ENCODE measurements at regions not wholly inside any gene's neighbourhood (a gene's known extent, or its start where the extent isn't known, plus 50 kb on each side); places are given as distances from the start of the nearest gene placed in this dataset.

DNA sequence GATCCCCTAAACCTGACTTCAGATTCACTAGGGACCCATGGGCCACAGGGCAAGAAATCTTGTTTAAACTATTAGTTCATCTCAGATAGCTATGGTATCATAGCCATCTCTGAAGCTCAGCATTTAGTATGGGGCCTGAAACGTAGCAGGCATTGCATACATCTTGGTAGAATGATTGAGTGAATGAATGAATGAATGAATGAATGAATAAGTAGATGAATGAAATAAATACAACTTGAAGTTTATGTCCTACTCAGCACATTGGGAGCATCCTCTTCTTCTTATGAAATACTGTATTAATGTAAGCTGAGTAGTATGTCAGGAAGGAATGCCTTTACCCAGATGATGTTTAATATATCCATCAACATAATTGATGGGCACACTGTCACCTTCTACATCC lies 175.4 kb upstream of the EEA1 start:
- H3K27me3 ChIP-seq (ENCODE audit: control insufficient read depth, insufficient read depth, low read length) = no peaks in the 10 kb centered on the region
- H3K9me3 ChIP-seq (ENCODE audit: control insufficient read depth, insufficient read depth, low read depth, low read length) = no peaks in the 10 kb centered on the region
- peaks cover 5% of the 10 kb centered on the region for H3K4me1 ChIP-seq (ENCODE audit: control insufficient read depth, extremely low read depth, insufficient read depth, low read length)
- no peak overlapping the region for H2AFZ ChIP-seq (ENCODE audit: low read length)
- no peaks in the 10 kb centered on the region for H4K20me1 ChIP-seq (ENCODE audit: control insufficient read depth, extremely low read depth, insufficient read depth, low read length)
- no peak overlapping the region for H3K4me2 ChIP-seq (ENCODE audit: extremely low read depth, insufficient read depth, low read length)
- no peak for TF ChIP-seq CTCF (conservative IDR thresholded peaks at IDR 0.05 in 1 of 2, IDR thresholded peaks at IDR 0.05 in 1 of 2; ENCODE audit: low read depth in 1 of 2, low read length in 2 of 2)
- TF ChIP-seq EZH2 (IDR thresholded peaks at IDR 0.05; ENCODE audit: low read length, missing control alignments) = no peak
- H3K79me2 ChIP-seq (ENCODE audit: control insufficient read depth, insufficient read depth, low read length) = no peaks in the 10 kb centered on the region
- DNase-seq (ENCODE audit: low read depth in 2 of 2) = no peak
- H3K27ac ChIP-seq (ENCODE audit: insufficient read depth, low read length) = no peak overlapping the region
- H3K4me3 ChIP-seq (replicated peaks in 1 of 4; ENCODE audit: control extremely low read depth in 1 of 4, insufficient read depth in 1 of 4, low read depth in 3 of 4, low read length in 4 of 4) = no peak overlapping the region
- no peak overlapping the region for H3K9ac ChIP-seq (ENCODE audit: insufficient read depth, low read length)
- no peaks in the 10 kb centered on the region for H3K36me3 ChIP-seq (ENCODE audit: control insufficient read depth, insufficient read depth, low read length)

GRCh38 chr12:93106910-93107309 lies 177.8 kb upstream of the EEA1 start:
- Histone ChIP-seq H3K4me1 (ENCODE audit: control insufficient read depth, extremely low read depth, insufficient read depth, low read length) (peaks cover 5% of the 10 kb centered on the region), H3K9ac (ENCODE audit: insufficient read depth, low read length) (no peak overlapping the region), H3K27me3 (ENCODE audit: control insufficient read depth, insufficient read depth, low read length) (no peaks in the 10 kb centered on the region), H3K27ac (ENCODE audit: insufficient read depth, low read length) (no peak overlapping the region), H4K20me1 (ENCODE audit: control insufficient read depth, extremely low read depth, insufficient read depth, low read length) (no peaks in the 10 kb centered on the region), H3K36me3 (ENCODE audit: control insufficient read depth, insufficient read depth, low read length) (no peaks in the 10 kb centered on the region), H3K4me3 (replicated peaks in 1 of 4; ENCODE audit: control extremely low read depth in 1 of 4, insufficient read depth in 1 of 4, low read depth in 3 of 4, low read length in 4 of 4) (no peak overlapping the region), H3K9me3 (ENCODE audit: control insufficient read depth, insufficient read depth, low read depth, low read length) (no peaks in the 10 kb centered on the region), H3K79me2 (ENCODE audit: control insufficient read depth, insufficient read depth, low read length) (no peaks in the 10 kb centered on the region), H3K4me2 (ENCODE audit: extremely low read depth, insufficient read depth, low read length) (no peak overlapping the region), H2AFZ (ENCODE audit: low read length) (no peak overlapping the region)
- DNase-seq (ENCODE audit: low read depth in 2 of 2) = no peak
- TF ChIP-seq EZH2 (IDR thresholded peaks at IDR 0.05; ENCODE audit: low read length, missing control alignments) = no peak
- no peak for TF ChIP-seq CTCF (conservative IDR thresholded peaks at IDR 0.05 in 1 of 2, IDR thresholded peaks at IDR 0.05 in 1 of 2; ENCODE audit: low read depth in 1 of 2, low read length in 2 of 2)

- Histone ChIP-seq H3K9ac (ENCODE audit: insufficient read depth, low read length) (no peak overlapping the region), H3K4me3 (replicated peaks in 1 of 4; ENCODE audit: control extremely low read depth in 1 of 4, insufficient read depth in 1 of 4, low read depth in 3 of 4, low read length in 4 of 4) (no peak overlapping the region), H3K9me3 (ENCODE audit: control insufficient read depth, insufficient read depth, low read depth, low read length) (no peaks in the 10 kb centered on the region), H4K20me1 (ENCODE audit: control insufficient read depth, extremely low read depth, insufficient read depth, low read length) (no peaks in the 10 kb centered on the region), H3K4me1 (ENCODE audit: control insufficient read depth, extremely low read depth, insufficient read depth, low read length) (peaks cover 5% of the 10 kb centered on the region), H3K27ac (ENCODE audit: insufficient read depth, low read length) (no peak overlapping the region), H3K36me3 (ENCODE audit: control insufficient read depth, insufficient read depth, low read length) (no peaks in the 10 kb centered on the region), H2AFZ (ENCODE audit: low read length) (no peak overlapping the region), H3K79me2 (ENCODE audit: control insufficient read depth, insufficient read depth, low read length) (no peaks in the 10 kb centered on the region), H3K4me2 (ENCODE audit: extremely low read depth, insufficient read depth, low read length) (no peak overlapping the region), H3K27me3 (ENCODE audit: control insufficient read depth, insufficient read depth, low read length) (no peaks in the 10 kb centered on the region)
- TF ChIP-seq CTCF (conservative IDR thresholded peaks at IDR 0.05 in 1 of 2, IDR thresholded peaks at IDR 0.05 in 1 of 2; ENCODE audit: low read depth in 1 of 2, low read length in 2 of 2) (no peak), EZH2 (IDR thresholded peaks at IDR 0.05; ENCODE audit: low read length, missing control alignments) (no peak)
- DNase-seq (ENCODE audit: low read depth in 2 of 2) = peak in 1 of 2 donors; percentile 42
Measured at GRCh38 chr12:93107514-93108312, 178.6 kb upstream of the EEA1 start.
